Esophagus squamous epithelium (tissue), 5 donors: ENCODE measurements at regions not wholly inside any gene's neighbourhood (a gene's known extent, or its start where the extent isn't known, plus 50 kb on each side); places are given as distances from the start of the nearest gene placed in this dataset.

Experiments used
- DNase-seq: peaks from one replicate; lab custom pipeline; 2025; lab: John Stamatoyannopoulos, UW
- H3K27ac ChIP-seq, 4 donors: fragments of 200-600 bp; sonication (generic); one replicate each; pipeline ENCODE4 v1.5.1; 2016 to 2019; ENCODE audit warnings: mild to moderate bottlenecking in 1 of 4
- H3K27me3 ChIP-seq, 4 donors: fragments of 200-600 bp; sonication (generic); 1 replicate in 3 of 4; 2 replicates in 1 of 4; pipeline versions ENCODE4 v1.5.1 to v1.6.0; 2017 to 2021; ENCODE audit warnings: antibody characterized with exemption in 1 of 4
- H3K36me3 ChIP-seq, 3 donors: fragments of 200-600 bp; sonication (generic); one replicate each; pipeline ENCODE4 v1.5.1; 2016 to 2019
- H3K4me1 ChIP-seq, 3 donors: fragments of 200-600 bp; sonication (generic); one replicate each; pipeline ENCODE4 v1.5.1; 2017 to 2019
- H3K4me3 ChIP-seq, 4 donors: fragments of 200-600 bp; sonication (generic); 1 replicate in 3 of 4; 2 replicates in 1 of 4; pipeline ENCODE4 v1.5.1; 2016 to 2019; ENCODE audit warnings: mild to moderate bottlenecking in 2 of 4, moderate library complexity in 1 of 4
- H3K9me3 ChIP-seq, 3 donors: fragments of 200-600 bp; sonication (generic); one replicate each; pipeline ENCODE4 v1.5.1; 2016 to 2019
- POLR2A ChIP-seq, 4 donors: fragments of 450-650 bp; IDR thresholded peaks; one replicate each; pipeline ENCODE4 v1.6.1; 2017; ENCODE audit warnings: antibody characterized with exemption in 4 of 4, mild to moderate bottlenecking in 4 of 4, moderate library complexity in 3 of 4
- WGBS, 2 donors: methylation state at CpG; one replicate each; pipeline ENCODE4 v1.1.5; 2018; 5-methylcytosine and 5-hydroxymethylcytosine counted together
- intact Hi-C: fragments of 100-400 bp; cut with DNase I; formaldehyde crosslinking; loops from one replicate; pipeline ENCODE4 v1.15.0; 2022
- TF ChIP-seq, protein P1 (sequence below), 6 experiments: fragments of 450-650 bp in 4 of 6; fragments of 200-600 bp in 2 of 6; sonication (generic) in 2 of 6; IDR thresholded peaks; one replicate each; pipeline ENCODE4 v1.5.1; 2016 to 2019; ENCODE audit warnings: antibody characterized with exemption in 6 of 6, mild to moderate bottlenecking in 4 of 6, moderate library complexity in 4 of 6
- donor health status: DM: yes; HTN: yes; CAD: no.

DNA sequence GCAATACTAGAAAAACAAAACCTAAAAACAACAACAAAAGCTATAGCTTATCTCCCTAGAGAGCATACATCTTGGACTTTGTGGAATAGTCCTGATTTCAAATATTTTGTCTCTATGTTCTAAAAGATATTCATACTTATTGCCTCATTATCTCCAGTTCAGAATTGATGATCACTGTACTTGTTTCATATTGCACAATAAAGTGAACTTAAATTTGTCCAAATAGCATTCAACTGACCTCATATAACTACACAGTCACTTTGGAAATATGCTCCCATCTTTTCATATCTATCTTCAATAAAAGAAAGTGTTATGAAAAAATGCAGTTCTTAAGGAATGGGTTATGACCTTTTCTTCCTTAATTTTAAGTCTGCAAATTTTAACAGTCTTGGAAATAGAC lies 228.6 kb upstream of the CMC1 start:
- H3K9me3 ChIP-seq = no peaks in the 10 kb centered on the region
- no peaks in the 10 kb centered on the region for H3K36me3 ChIP-seq
- no peak overlapping the region for H3K27ac ChIP-seq
- intact Hi-C loops = no loop called here
- no peaks in the 10 kb centered on the region for H3K4me1 ChIP-seq
- no peak overlapping the region for H3K4me3 ChIP-seq
- no peaks in the 10 kb centered on the region for H3K27me3 ChIP-seq
- TF ChIP-seq POLR2A (IDR thresholded peaks at IDR 0.05) = no peak
- TF ChIP-seq, protein P1, sequence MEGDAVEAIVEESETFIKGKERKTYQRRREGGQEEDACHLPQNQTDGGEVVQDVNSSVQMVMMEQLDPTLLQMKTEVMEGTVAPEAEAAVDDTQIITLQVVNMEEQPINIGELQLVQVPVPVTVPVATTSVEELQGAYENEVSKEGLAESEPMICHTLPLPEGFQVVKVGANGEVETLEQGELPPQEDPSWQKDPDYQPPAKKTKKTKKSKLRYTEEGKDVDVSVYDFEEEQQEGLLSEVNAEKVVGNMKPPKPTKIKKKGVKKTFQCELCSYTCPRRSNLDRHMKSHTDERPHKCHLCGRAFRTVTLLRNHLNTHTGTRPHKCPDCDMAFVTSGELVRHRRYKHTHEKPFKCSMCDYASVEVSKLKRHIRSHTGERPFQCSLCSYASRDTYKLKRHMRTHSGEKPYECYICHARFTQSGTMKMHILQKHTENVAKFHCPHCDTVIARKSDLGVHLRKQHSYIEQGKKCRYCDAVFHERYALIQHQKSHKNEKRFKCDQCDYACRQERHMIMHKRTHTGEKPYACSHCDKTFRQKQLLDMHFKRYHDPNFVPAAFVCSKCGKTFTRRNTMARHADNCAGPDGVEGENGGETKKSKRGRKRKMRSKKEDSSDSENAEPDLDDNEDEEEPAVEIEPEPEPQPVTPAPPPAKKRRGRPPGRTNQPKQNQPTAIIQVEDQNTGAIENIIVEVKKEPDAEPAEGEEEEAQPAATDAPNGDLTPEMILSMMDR (IDR thresholded peaks at IDR 0.05) = no peak
- no peak for DNase-seq

DNA sequence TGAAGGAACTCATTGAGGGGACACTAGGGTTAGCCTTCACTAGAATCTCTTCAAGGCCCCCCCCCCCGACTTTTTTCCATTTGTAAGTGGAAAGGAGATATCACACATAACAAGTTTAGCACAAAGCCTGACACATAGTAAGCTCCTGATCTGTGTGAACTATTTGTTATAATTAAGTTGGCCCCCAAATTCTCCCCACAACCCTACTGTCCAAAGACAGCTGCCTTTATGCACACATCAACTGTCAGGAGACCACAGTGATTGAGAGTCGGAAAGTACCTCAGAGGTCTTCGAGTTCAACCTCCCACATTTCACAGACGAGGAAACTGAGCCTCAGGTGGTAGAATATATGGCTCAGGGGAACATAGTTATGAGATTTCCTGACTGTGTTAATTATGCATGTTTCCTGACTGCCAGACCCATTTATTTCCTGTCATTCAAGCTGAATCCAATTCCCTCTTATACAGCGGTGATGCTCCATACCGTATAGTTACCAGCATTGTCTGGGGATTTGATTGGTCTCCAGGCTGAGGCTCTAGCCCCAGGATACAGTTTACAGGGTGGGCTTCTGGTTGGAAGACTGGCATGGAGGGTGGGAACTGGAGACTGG lies 227.4 kb upstream of the CMC1 start:
- Histone ChIP-seq H3K4me3 (no peak overlapping the region), H3K27me3 (no peaks in the 10 kb centered on the region), H3K27ac (no peak overlapping the region), H3K4me1 (no peaks in the 10 kb centered on the region), H3K36me3 (no peaks in the 10 kb centered on the region), H3K9me3 (no peaks in the 10 kb centered on the region)
- 72 to 79% methylated on average over 5 to 6 of the region's 6 CpGs for WGBS, 2 donors
- no peak for DNase-seq
- intact Hi-C loops = no loop called here
- TF ChIP-seq, protein P1 (IDR thresholded peaks at IDR 0.05) = no peak
- no peak for TF ChIP-seq POLR2A (IDR thresholded peaks at IDR 0.05)

DNA sequence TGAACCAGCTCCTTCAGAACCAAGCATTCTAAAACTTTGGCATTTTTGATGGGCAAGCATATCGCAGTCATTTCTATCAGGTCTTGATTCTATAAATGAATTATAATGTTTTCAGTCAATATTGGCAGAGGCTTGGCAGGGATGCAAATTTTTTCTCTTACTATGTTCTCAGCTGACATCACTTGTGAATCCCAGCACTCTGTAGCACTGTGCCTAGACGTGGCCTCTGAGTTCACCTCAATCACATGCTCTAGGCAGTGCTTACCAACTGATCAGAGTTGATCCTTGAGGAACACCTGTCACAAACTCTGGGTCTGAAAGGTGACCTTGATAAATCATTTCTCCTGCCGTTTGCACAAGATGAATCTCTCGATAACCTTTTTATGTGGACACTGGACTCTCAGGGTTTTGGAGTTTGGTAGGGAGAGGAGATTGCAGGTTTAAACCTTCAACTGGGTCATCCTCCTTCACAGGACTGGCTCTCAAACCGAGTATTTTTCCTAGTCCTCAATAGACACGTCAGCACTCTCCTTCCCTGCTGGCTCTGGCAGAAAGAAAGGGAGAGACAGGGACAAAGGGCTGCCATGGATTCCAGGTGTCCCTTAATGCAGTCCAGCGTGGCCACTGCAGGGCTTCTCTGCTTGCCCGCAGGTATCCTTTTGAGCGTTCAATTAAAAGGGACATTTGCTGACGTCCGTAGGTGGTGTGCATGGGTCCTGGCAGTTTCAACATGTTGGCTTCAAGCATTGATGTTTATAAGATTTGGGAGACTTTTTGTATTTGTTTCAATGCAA lies 222.3 kb upstream of the CMC1 start:
- H3K36me3 ChIP-seq = no peaks in the 10 kb centered on the region
- H3K4me1 ChIP-seq = no peaks in the 10 kb centered on the region
- H3K9me3 ChIP-seq = peaks cover 0 to 2% (median 0%) of the 10 kb centered on the region in 3 donors
- H3K27me3 ChIP-seq = no peaks in the 10 kb centered on the region
- no peak overlapping the region for H3K27ac ChIP-seq
- intact Hi-C loops = no loop called here
- WGBS, 2 donors = 58 to 67% methylated on average over 10 to 11 of the region's 11 CpGs
- no peak for DNase-seq
- TF ChIP-seq POLR2A (IDR thresholded peaks at IDR 0.05) = no peak
- TF ChIP-seq, protein P1 (IDR thresholded peaks at IDR 0.05) = no peak
- no peak overlapping the region for H3K4me3 ChIP-seq

DNA sequence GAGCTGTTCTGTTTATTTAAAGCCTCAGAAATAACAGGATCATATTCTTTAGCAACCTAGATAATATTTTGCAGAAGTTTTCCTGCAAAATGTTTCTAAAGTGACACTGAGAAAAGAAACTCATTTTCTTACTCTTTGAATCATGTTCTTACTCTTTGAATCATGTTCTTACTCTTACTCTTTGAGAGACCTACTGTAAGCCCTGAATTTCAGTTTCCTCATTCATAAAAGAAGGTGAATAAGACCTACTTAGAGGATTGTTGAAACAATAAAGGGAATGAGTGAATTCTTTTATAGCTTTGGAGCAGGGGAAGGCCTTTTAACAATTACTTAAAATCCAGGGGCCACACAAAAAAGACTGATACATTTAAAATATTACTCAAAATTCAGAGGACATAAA lies 221.7 kb upstream of the CMC1 start:
- no peak for TF ChIP-seq POLR2A (IDR thresholded peaks at IDR 0.05)
- TF ChIP-seq, protein P1 (IDR thresholded peaks at IDR 0.05) = no peak
- Histone ChIP-seq H3K36me3 (no peaks in the 10 kb centered on the region), H3K27me3 (no peaks in the 10 kb centered on the region), H3K27ac (no peak overlapping the region), H3K4me1 (no peaks in the 10 kb centered on the region), H3K9me3 (peaks cover 0 to 8% (median 6%) of the 10 kb centered on the region in 3 donors), H3K4me3 (no peak overlapping the region)
- intact Hi-C loops = no loop called here
- no peak for DNase-seq

DNA sequence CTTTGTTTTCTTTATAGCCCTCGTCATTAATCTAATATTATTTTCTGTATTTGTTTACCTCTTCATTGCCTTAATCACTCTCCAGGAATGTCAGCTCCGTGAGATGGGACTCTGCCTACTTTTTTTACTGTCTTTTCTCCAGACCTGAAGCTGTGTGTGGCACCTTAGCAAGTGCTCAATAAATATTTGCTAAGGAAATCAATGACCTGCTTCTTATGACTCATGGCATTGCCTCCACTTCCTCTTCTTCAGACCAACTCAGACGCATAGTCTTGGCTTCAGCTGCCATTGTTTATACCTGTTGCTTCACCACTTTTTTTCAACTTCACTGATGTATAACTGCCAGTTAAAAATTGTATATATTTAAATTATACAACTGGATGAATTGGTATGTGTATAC lies 218.5 kb upstream of the CMC1 start:
- no peak for TF ChIP-seq POLR2A (IDR thresholded peaks at IDR 0.05)
- TF ChIP-seq, protein P1 (IDR thresholded peaks at IDR 0.05) = no peak
- H3K27ac ChIP-seq = no peak overlapping the region
- WGBS, 2 donors = 30 to 38% methylated on average over 3 of the region's 3 CpGs

More for the DNA sequence above, 218.5 kb upstream of the CMC1 start:
- intact Hi-C loops = no loop called here
- no peaks in the 10 kb centered on the region for H3K27me3 ChIP-seq
- H3K36me3 ChIP-seq = no peaks in the 10 kb centered on the region
- no peak overlapping the region for H3K4me3 ChIP-seq
- peaks cover 0 to 10% (median 8%) of the 10 kb centered on the region in 3 donors for H3K9me3 ChIP-seq
- DNase-seq = no peak
- H3K4me1 ChIP-seq = no peaks in the 10 kb centered on the region
